Head of caudate nucleus (tissue), 42 donors: ENCODE measurements at regions not wholly inside any gene's neighbourhood (a gene's known extent, or its start where the extent isn't known, plus 50 kb on each side); places are given as distances from the start of the nearest gene placed in this dataset.

Experiments used
- DNase-seq, 42 donors: peaks; one replicate each; pipeline versions ENCODE4 v3.0.0 to v3.0.0-alpha.2; 2020 to 2021; ENCODE audit warnings: mixed read lengths in 7 of 42
- intact Hi-C: fragments of 100-400 bp; cut with DNase I; formaldehyde crosslinking; loops from one replicate; pipeline ENCODE4 v1.15.0; 2022

DNA sequence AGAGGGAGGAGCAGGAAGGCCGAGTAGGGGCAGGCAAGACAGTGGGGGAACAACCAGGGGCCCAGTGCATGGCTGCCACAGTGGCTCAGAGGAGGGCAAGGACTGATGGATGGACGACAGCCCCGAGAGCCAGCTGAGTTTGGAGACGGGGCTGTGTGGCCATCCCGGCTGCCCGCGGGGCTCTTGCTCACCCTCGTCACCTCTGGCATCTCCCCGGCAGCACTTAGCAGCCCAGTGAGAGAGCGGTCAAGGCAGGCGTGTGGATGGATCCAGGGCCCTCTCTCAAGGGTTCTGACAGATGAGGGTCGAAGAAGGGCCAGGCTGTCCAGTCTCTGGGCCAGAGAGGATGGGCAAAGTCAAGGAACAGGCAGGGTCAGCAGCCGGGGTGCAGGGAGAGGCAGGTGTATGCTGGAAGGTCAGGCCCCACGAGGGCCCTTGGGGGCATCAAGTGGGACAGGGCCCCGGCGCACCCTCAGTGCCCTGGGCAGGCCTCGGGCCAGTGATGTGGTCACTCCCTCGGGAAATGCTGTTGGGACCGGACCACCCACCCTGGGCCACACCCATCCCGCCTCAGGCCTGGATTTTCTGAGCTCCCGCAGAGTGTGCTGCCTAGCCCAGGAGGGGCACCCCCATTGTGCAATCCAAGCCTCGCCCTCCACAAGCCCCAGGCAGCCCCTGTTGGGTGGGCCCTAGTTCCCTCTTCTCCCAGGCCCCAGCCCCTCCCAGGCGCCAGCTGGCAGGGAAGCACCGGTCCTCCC lies 56.4 kb upstream of the TPM4 start:
- peak in 4 of 42 donors; percentile 2 to 35 (median 8) for DNase-seq
- intact Hi-C loops, result no loop called here

DNA sequence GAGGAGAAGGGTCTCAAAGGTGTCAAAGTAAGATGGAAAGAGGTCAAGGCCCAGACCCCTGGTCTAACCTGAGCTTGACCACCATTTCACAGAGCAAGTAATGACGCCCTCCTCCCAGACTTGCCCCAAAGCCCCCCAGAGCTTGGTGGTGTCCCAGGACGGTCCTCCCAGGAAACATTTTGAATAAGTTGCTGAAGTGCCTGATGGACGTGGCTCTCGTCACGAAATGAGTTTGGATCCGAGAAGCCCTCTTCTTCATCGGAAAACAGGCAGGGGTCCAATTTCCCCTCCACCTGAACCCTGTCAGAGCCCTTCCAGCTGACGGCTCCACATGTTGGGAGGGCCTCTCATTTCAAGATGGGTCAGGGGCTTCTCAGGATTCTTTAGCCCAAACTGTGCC lies 54.5 kb upstream of the TPM4 start:
- intact Hi-C loops, result no loop called here
- DNase-seq, result no peak

DNA sequence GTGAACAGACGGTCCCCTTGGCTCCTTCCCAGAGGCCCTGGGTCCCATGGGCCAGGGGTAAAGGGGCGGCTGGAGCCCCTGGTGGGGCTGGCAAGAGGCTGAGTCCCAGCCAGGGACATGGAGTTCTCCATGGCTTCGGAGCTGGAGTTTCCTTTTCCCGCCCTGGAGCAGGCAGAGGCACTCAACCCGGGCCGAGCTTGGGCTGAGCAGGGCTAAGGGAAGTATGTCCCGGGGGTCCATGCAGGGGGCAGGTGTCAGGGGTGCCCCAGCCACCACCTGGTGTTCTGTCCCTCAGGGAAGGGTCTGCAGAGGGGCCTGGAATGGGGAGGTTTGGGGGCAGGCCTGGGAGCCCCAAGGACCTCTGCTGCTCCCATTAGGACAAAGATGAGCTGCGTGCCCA lies 54.0 kb upstream of the TPM4 start:
- DNase-seq, result peak in 2 of 42 donors; percentile 1 to 8

DNA sequence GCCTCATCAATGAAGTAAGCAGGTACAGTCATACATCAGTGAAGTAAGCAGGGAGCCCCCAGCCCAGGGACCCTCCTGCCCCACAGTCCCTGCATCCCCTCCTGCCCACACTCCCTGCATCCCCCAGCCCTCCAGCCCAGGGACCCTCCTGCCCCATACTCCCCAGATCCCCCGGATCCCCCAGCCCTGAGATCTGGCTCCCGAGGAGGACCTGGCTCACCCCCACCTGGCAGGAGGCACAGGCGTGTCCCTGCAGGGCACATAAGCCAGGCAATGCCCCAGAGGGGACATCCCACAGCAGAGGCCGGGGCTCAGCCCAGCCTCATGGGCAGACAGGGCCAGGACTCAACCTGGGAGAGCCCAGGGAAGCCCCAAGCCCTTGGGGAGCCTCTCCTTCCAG lies 53.6 kb upstream of the TPM4 start:
- DNase-seq, result peak in 1 of 42 donors; percentile 8
- intact Hi-C loops, result no loop called here

More for the DNA sequence above, 54.0 kb upstream of the TPM4 start:
- intact Hi-C loops, result no loop called here

DNA sequence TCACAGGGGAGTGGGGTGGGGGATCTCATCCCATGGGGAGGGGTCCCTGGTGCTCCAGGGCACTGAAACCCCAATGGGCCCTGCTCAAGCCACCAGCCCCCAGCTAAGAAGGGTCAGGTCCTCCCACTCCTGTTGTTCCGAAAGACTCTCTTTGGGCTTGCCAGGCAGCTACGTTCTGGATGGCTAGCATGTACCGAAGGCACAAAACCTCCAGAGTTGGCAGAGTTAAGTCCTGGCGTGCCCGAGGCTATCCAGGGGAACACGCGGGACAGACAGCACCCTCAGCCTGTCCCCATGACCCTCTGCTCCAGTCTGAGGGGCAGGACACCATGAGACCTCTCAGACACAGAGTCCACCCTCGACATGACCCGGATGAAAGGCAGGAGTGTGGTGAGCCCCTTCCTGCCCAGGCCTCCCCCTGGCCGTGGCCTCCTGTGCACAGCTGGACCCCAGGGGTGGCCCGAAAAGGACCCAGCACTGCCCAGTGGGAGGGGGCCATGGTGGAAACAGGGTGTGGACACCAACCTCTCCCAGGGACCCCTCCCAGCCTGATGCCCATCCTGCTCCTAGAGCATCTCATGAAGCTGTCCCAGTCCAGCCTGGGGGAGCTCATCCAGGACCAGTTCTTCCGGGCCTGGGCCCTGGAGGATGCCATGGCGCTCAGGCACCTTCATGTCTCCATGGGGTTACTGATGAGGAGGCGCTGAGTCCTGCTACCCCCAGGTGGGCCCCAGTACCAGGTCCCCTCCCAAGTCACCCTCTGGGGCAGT lies 53.0 kb upstream of the TPM4 start:
- intact Hi-C loops, result no loop called here

GRCh38 chr19:16024266-16025107 lies 51.8 kb upstream of the TPM4 start:
- intact Hi-C loops, result no loop called here
- DNase-seq, result peak in 1 of 42 donors; percentile 13

More for the DNA sequence above, 53.0 kb upstream of the TPM4 start:
- peak in 2 of 42 donors; percentile 2 to 10 for DNase-seq

- intact Hi-C loops, result no loop called here
- DNase-seq, result peak in 3 of 42 donors; percentile 11 to 17 (median 15)
Measured at GRCh38 chr19:16025108-16026101, 50.9 kb upstream of the TPM4 start.

GRCh38 chr19:16026131-16026530 lies 50.2 kb upstream of the TPM4 start:
- intact Hi-C loops, result no loop called here
- DNase-seq, result no peak
